HG02588 (cell line): ENCODE measurements at regions not wholly inside any gene's neighbourhood (a gene's known extent, or its start where the extent isn't known, plus 50 kb on each side); places are given as distances from the start of the nearest gene placed in this dataset.
"Not testable (repeated sequence)": the region's sequence is repeated elsewhere in the genome, so short reads cannot be mapped to it uniquely, and the experiment has no call there.

Experiments
- ATAC-seq: cut with Tn5 transposase; IDR thresholded peaks from one replicate; pipeline ENCODE4 v1.9.1; 2021; ENCODE audit warnings: mild to moderate bottlenecking, moderate library complexity; ENCODE audit not compliant: unreplicated experiment

- no peak for ATAC-seq
These were observed 229.3 kb upstream of the ARPP21 start for GRCh38 chr3:35409991-35410390.

- ATAC-seq = no peak
These were observed 225.8 kb upstream of the ARPP21 start for GRCh38 chr3:35413483-35413882.

DNA sequence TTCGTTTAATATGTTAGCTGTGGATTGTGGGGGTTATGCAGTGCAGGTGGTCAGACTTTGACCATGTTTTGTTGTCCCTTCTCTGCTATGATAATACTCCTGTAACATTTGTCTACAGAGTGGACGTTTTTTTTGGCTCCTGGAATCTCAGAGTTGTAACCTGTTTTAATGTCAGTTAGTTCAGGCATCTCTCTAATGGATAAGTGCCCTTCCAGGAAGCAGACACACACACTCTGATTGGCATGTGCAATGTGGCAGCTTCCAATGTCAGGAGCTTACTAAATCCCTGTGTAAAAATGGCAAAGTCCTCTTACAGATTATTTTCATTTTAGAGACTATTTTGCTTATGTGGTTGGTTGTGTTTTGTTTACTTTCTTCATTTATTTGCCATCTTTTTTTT lies 222.2 kb upstream of the ARPP21 start:
- no peak for ATAC-seq

DNA sequence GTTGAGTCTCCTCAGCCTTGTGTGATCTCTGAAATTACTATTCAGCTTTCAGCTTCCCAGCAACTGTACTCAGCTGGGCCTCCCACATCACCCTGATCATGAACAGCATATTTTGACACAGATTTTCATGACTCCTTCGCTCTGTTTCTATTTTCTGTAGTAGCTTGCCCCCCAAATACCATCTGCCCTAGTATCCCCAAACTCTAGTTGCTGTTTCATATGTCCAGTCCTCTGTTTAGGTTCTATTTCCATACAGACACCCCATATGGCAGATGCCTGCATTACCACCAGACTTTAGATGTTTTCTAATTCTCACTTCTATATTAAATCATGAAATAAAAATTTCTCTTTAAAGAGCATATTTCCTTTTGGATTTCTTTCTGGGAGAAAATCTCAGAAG lies 217.2 kb upstream of the ARPP21 start:
- no peak for ATAC-seq

DNA sequence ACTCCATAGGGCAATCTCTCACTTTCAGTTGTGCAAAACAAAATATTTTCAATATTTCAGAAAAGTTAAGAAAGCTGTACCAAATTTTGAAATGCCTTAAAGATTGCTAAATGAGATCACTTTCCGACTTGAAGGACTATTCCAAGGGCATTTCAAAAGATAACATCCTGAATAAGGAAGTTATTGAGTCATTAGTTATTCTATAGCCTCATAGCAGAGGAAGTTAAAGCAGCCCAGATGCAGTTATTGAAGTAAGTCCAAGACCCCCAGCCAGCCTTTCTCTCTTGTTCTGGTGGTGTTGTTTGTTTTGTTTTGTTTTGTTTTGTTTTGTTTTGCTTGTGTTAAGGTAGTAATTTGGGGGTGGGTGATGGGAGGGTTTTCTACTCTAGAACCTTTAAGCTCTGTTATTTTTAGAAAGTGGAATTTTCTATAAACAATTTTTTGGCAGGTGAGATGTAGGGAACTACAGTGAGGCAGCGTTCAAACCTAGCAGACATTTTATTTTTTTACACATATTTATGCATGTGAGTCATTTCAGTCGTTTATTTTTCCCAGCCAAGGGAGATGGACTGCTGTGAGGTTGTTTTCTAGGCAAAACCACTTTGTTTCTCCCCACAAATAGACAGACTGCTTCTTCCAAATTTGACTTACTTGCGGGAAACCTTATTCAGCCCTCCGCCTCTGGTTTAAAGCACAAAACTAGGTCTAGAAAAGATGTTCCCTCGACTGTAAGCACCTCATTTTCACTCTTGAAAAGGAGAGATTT lies 216.3 kb upstream of the ARPP21 start:
- ATAC-seq = no peak

DNA sequence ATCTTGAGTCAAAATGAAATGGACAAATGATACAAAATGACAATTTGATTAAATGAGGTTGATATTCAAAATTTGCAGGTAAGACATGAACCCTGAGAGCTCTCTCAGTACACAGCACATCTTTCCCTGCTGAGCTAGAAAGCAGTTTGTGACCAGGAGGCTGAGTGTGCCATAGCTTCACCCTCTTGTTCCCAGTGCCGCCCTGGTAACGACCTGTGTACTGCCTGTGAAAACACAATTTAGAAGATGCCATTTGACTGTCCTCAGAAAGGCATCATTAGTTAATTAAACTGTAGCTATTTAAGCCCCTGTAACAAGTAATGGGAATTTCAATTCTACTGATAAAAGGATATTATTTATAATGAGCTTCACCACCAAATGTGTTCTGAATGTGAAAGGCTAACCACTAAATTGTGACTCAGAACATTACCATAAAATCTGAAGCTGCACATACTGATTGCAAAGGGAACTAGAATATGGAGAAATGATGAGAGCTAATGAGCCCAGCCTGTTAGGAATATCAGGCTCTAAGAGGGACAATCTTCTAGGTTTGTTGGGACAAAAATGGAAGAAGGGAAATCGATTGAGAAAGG lies 212.9 kb upstream of the ARPP21 start:
- no peak for ATAC-seq

- ATAC-seq = no peak
These were observed 201.9 kb upstream of the ARPP21 start for GRCh38 chr3:35437381-35437780.

- no peak for ATAC-seq
These were observed 201.2 kb upstream of the ARPP21 start for GRCh38 chr3:35438101-35438500.

DNA sequence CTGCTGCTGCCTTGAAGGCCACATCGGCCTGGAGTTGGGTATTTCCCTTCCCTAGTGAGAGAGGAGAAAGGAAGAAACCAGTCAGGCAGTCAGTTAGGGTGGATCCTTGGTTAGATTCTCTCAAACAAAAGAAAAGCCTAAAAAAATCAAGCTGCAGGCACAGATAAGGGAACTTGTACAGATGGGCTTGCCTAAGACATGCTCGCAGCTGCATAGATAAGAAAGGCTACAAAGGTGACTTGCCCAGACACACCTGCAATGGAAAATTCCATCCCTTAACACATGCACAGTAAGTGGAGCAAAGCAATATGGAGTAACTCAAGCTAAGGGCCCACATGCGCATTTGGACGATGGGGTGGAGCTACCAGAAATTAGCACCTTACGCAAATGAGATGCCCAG lies 199.7 kb upstream of the ARPP21 start:
- no peak for ATAC-seq

DNA sequence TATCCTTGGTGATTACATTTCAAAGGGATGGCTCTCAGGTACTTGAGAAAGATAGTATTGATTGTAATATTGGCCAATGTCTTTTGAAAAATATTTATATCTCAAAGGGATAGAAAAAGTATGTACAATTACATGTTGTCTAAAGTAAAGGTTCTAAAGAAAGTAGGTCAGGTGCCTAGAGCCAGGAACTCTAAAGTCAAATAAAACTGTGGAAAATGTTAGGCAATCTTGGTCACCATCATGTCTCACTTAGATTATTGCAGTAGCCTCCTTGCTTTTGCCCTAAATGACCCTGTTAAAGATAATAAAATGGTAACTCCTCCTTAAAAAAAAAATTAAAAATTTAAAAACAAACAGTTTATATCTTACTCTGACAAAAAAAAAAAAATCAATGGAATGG lies 198.5 kb upstream of the ARPP21 start:
- no peak for ATAC-seq

GRCh38 chr3:35446896-35447295 lies 192.4 kb upstream of the ARPP21 start:
- ATAC-seq = no peak

GRCh38 chr3:35448121-35448520 lies 191.2 kb upstream of the ARPP21 start:
- no peak for ATAC-seq

DNA sequence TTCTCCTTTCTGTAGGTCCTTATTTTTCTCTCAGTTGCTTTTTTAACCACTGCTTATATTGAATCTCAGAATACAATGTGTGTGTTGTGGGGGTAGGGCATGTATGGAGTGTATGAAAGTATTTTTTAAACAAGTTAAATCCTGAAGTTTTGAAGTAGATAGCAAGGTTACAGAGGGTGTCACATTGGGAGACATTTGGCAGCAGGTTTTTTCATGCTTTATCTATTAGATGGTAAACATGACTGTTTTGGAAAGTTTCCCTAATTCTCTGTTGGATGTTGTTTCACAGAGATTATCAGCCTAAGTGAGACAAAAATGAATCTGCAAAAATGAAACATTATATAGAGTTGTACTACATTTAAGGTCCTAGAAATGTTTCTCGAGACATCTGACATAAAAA lies 190.6 kb upstream of the ARPP21 start:
- no peak for ATAC-seq

- not testable (repeated sequence) for ATAC-seq
These were observed 184.5 kb upstream of the ARPP21 start for GRCh38 chr3:35454819-35455218.

- ATAC-seq = no peak
These were observed 165.4 kb upstream of the ARPP21 start for GRCh38 chr3:35473956-35474355.

DNA sequence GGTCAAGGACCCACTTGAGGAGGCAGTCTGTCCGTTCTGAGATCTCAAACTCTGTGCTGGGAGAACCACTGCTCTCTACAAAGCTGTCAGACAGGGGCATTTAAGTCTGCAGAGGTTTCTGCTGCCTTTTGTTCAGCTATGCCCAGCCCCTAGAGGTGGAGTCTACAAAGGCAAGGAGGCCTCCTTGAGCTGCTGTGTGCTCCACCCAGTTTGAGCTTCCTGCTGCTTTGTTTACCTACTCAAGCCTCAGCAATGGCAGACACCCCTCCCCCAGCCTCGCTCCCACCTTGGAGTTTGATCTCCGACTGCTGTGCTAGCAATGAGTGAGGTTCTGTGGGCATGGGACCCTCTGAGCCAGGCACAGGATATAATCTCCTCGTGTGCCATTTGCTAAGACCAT lies 156.8 kb upstream of the ARPP21 start:
- not testable (repeated sequence) for ATAC-seq

- no peak for ATAC-seq
These were observed 156.2 kb upstream of the ARPP21 start for GRCh38 chr3:35483131-35483530.

DNA sequence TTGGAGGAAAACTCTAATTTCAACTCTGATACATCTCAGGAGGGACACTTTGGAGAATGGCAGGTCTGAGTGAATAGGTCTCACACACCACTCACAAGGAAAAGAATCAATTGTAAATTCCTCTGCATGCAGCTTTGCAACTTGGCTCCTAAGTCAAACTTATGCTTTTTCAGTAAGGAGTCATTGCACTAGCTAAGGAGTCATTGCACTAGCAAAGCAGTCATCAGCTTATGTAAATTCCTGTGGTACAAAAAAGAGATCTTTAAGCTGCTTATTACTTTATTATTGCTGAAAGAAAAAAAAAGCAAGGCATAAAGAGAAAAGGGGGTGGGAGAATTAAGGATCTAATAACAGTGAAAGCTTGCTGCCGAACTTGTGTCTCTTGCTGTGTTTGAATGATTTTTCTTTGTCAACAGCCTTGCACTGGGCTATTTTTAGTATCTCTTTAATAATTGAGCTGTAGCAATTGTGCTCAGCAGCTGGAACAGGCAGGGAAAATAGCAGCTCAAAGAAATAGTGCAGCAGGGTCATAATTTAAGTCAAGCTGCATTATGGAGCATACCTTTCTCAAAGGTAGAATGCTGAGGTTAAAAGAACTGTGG lies 154.3 kb upstream of the ARPP21 start:
- no peak for ATAC-seq

GRCh38 chr3:35486295-35486694 lies 153.0 kb upstream of the ARPP21 start:
- no peak for ATAC-seq

DNA sequence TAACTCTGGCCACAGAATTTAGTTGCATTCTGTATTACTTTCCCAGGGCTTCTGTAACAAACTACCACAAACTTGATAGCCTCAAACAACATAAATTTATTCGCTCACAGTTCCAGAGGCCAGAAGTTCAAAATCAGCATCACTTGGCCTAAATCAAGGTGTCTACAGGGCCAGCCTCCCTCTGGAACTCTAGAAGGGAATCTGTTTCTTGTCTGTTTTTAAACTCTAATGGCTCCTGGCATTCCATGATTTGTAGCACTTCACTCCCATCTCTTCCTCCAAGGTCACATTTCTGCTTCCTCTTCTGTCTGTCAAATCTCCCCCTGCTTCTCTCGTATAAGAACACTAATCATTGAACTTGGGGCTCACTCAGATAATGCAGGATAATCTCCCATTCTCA lies 151.9 kb upstream of the ARPP21 start:
- no peak for ATAC-seq

- ATAC-seq = no peak
These were observed 150.8 kb upstream of the ARPP21 start for GRCh38 chr3:35488526-35488925.

- no peak for ATAC-seq
These were observed 146.5 kb upstream of the ARPP21 start for GRCh38 chr3:35492841-35493240.
